ENCODE measurements at regions not wholly inside any gene's neighbourhood (a gene's known extent, or its start where the extent isn't known, plus 50 kb on each side); places are given as distances from the start of the nearest gene placed in this dataset.

DNA sequence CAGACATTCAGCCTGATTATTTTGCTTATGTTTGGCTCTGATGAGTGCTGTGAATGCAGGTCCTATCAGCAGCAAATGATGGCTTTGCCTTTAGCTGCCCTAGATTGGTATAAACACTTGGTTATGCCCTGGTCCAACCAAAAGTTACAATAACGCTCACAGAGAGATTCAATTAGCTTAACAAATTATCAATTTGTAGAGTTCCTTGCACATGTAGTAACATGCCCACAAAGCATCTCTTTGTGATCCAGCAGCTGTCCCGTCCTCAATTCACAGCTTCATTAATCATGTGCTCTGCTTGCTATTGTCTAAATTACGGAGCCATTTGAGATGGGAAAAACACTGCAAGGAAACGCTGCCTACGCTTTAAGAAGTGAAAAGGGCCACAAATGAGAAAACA lies 457.9 kb downstream of the HDGFL1 start:
- Histone ChIP-seq H3K9ac (ENCODE audit: low read length) (no peak overlapping the region), H4K20me1 (ENCODE audit: insufficient read depth, low read length) (no peaks in the 10 kb centered on the region), H2AFZ (ENCODE audit: low read length) (no peak overlapping the region), H3K9me2 (ENCODE audit: low read depth, low read length) (no peaks in the 10 kb centered on the region), H3F3A (ENCODE audit: insufficient read depth, low read length) (no peaks in the 10 kb centered on the region), H3K4me2 (ENCODE audit: low read length) (no peak overlapping the region), H3K36me3 (ENCODE audit: insufficient read depth, low read length) (no peaks in the 10 kb centered on the region), H3K27me3 (ENCODE audit: insufficient read depth, low read length) (no peaks in the 10 kb centered on the region), H3K9me3 (ENCODE audit: low read length) (no peaks in the 10 kb centered on the region), H3K27ac (ENCODE audit: low read depth, low read length, poor library complexity, severe bottlenecking) (no peak overlapping the region), H3K4me1 (ENCODE audit: insufficient read depth, low read length, severe bottlenecking) (no peaks in the 10 kb centered on the region), H3K4me3 (ENCODE audit: low read depth, low read length, poor library complexity, severe bottlenecking) (no peak overlapping the region), H3K79me2 (ENCODE audit: insufficient read depth, low read length) (no peaks in the 10 kb centered on the region)
- TF ChIP-seq, protein P1, sequence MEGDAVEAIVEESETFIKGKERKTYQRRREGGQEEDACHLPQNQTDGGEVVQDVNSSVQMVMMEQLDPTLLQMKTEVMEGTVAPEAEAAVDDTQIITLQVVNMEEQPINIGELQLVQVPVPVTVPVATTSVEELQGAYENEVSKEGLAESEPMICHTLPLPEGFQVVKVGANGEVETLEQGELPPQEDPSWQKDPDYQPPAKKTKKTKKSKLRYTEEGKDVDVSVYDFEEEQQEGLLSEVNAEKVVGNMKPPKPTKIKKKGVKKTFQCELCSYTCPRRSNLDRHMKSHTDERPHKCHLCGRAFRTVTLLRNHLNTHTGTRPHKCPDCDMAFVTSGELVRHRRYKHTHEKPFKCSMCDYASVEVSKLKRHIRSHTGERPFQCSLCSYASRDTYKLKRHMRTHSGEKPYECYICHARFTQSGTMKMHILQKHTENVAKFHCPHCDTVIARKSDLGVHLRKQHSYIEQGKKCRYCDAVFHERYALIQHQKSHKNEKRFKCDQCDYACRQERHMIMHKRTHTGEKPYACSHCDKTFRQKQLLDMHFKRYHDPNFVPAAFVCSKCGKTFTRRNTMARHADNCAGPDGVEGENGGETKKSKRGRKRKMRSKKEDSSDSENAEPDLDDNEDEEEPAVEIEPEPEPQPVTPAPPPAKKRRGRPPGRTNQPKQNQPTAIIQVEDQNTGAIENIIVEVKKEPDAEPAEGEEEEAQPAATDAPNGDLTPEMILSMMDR (IDR thresholded peaks at IDR 0.05; ENCODE audit: low read length): no peak
- TF ChIP-seq EZH2 (IDR thresholded peaks at IDR 0.05; ENCODE audit: borderline replicate concordance, low read length): no peak

DNA sequence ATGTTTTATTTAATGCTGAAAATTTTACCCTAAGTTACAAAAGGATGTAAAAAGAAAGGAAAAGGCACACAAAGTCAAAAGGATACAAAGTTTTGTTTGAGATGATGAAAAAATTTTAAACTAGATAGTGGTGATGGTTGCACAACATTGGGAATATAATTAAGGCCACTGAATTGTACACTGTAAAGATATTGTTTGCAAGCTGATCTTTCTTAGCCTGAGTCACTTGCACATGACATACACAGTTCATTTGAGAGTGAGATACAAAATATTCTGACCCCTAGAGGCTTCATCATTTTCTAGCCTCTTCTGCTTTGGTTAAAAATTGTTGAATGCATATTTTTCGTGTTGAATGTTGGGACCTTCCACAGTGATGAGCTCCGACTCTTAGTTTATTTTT lies 462.6 kb downstream of the HDGFL1 start:
- Histone ChIP-seq H3K27me3 (ENCODE audit: insufficient read depth, low read length) (no peaks in the 10 kb centered on the region), H3F3A (ENCODE audit: insufficient read depth, low read length) (no peaks in the 10 kb centered on the region), H2AFZ (ENCODE audit: low read length) (no peak overlapping the region), H3K4me1 (ENCODE audit: insufficient read depth, low read length, severe bottlenecking) (no peaks in the 10 kb centered on the region), H3K9ac (ENCODE audit: low read length) (no peak overlapping the region), H3K79me2 (ENCODE audit: insufficient read depth, low read length) (no peaks in the 10 kb centered on the region), H3K36me3 (ENCODE audit: insufficient read depth, low read length) (no peaks in the 10 kb centered on the region), H3K4me3 (ENCODE audit: low read depth, low read length, poor library complexity, severe bottlenecking) (no peak overlapping the region), H4K20me1 (ENCODE audit: insufficient read depth, low read length) (no peaks in the 10 kb centered on the region), H3K27ac (ENCODE audit: low read depth, low read length, poor library complexity, severe bottlenecking) (no peak overlapping the region), H3K4me2 (ENCODE audit: low read length) (no peak overlapping the region), H3K9me3 (ENCODE audit: low read length) (no peaks in the 10 kb centered on the region), H3K9me2 (ENCODE audit: low read depth, low read length) (no peaks in the 10 kb centered on the region)
- no peak for TF ChIP-seq EZH2 (IDR thresholded peaks at IDR 0.05; ENCODE audit: borderline replicate concordance, low read length)
- TF ChIP-seq, protein P1 (IDR thresholded peaks at IDR 0.05; ENCODE audit: low read length): no peak

DNA sequence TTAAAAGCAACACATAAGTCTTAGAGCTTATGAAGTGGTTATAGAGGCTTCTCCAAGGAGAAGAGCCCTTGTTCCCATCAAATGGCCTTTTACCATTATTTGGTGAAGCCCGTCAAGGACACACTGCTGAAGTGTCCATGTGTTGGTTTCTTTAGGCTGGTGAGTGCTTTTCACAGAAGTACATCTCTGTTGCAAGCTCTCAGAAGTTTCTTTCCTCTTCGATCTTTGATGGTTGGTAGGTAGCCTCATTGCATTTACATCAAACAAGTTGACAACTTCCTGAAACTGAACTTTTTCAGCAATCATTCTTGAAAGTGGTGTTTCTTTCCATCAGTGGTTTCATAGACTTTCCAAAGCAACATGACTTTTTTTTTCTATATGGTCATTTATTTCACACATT lies 465.6 kb downstream of the HDGFL1 start:
- H3K27me3 ChIP-seq (ENCODE audit: insufficient read depth, low read length): no peaks in the 10 kb centered on the region
- H3K4me2 ChIP-seq (ENCODE audit: low read length): no peak overlapping the region
- H3K79me2 ChIP-seq (ENCODE audit: insufficient read depth, low read length): no peaks in the 10 kb centered on the region
- no peaks in the 10 kb centered on the region for H3K9me2 ChIP-seq (ENCODE audit: low read depth, low read length)
- no peaks in the 10 kb centered on the region for H3F3A ChIP-seq (ENCODE audit: insufficient read depth, low read length)
- no peaks in the 10 kb centered on the region for H4K20me1 ChIP-seq (ENCODE audit: insufficient read depth, low read length)
- H3K9ac ChIP-seq (ENCODE audit: low read length): no peak overlapping the region
- no peaks in the 10 kb centered on the region for H3K4me1 ChIP-seq (ENCODE audit: insufficient read depth, low read length, severe bottlenecking)
- H3K27ac ChIP-seq (ENCODE audit: low read depth, low read length, poor library complexity, severe bottlenecking): no peak overlapping the region
- TF ChIP-seq, protein P1 (IDR thresholded peaks at IDR 0.05; ENCODE audit: low read length): no peak
- no peak for TF ChIP-seq EZH2 (IDR thresholded peaks at IDR 0.05; ENCODE audit: borderline replicate concordance, low read length)
- no peaks in the 10 kb centered on the region for H3K36me3 ChIP-seq (ENCODE audit: insufficient read depth, low read length)
- H3K9me3 ChIP-seq (ENCODE audit: low read length): no peaks in the 10 kb centered on the region
- H3K4me3 ChIP-seq (ENCODE audit: low read depth, low read length, poor library complexity, severe bottlenecking): no peak overlapping the region
- H2AFZ ChIP-seq (ENCODE audit: low read length): no peak overlapping the region

Data from OCI-LY1 (cell line).